Renal cortical epithelial cell (primary cell): ENCODE measurements at regions not wholly inside any gene's neighbourhood (a gene's known extent, or its start where the extent isn't known, plus 50 kb on each side); places are given as distances from the start of the nearest gene placed in this dataset.
A peak's percentile ranks its signal among the peaks of the same experiment; 100 is the strongest.
"Not testable (repeated sequence)": the region's sequence is repeated elsewhere in the genome, so short reads cannot be mapped to it uniquely, and the experiment has no call there.

ENCODE experiments used
- DNase-seq: peaks from one replicate; pipeline ENCODE4 v3.0.0-alpha.2; 2011; ENCODE audit warnings: low read depth

- no peak for DNase-seq
Measured at GRCh38 chr7:19296617-19297016, 151.4 kb upstream of the FERD3L start.

DNA sequence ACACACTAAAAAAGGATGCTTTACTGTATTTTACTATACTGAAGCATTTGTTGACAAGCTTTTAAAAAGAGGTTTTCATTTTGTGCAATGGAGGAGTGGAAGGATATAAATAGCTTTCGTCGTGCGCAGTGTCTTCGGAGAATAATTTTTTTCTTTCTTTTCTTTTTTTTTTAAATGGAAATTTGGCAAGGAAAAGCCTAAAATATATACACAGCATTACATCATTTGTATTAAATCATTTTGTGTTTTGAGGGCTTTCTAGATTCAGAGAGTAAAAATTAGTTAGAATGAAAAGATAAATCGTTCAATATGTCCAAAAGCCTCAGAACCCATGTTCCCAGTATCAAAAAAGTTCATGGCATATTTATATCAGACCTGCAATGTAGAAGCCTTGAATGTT, 150.2 kb upstream of the FERD3L start:
- DNase-seq: no peak

DNA sequence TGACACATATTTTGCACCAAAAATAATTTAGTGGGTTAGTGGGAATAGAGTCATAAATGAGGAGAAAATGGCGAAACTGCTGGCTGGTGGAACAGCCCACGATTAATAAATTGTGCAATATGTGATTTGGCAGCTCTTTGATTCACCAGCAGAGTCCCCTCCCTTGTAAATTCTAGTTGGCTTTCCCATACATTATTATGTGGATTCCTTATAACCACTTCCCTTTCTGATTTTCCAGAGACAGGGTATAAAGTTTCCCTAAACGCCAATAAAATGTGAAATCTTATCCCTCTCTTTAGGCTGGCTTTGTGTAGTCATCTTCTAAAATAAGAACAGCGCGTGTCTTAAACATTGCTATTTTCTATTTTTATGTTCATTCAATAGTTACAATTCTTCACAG, 149.4 kb upstream of the FERD3L start:
- no peak for DNase-seq

DNA sequence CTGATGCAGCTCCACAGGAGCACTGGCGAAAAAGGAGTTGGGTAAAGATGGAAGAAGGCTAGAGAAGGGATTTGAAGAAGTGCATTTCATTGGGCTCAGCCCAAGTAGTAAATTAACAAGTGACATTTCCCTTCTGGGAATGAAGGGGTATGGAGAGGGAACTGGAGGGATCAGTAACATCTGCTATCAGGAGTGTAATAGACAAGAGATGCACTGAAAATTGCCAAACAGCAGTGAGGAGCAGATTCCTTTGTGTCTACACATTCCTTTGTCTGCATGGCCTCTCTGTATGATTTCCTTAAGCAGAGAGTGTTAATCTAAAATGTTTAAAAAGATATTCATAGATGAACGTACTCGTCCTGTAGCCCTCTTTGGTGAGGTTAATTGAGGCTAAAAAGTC, 148.2 kb upstream of the FERD3L start:
- DNase-seq: no peak

- DNase-seq: no peak
Measured at GRCh38 chr7:19290968-19291367, 145.7 kb upstream of the FERD3L start.

- no peak for DNase-seq
Measured at GRCh38 chr7:19290066-19290465, 144.8 kb upstream of the FERD3L start.

- DNase-seq: no peak
Measured at GRCh38 chr7:19284596-19285300, 139.5 kb upstream of the FERD3L start.

DNA sequence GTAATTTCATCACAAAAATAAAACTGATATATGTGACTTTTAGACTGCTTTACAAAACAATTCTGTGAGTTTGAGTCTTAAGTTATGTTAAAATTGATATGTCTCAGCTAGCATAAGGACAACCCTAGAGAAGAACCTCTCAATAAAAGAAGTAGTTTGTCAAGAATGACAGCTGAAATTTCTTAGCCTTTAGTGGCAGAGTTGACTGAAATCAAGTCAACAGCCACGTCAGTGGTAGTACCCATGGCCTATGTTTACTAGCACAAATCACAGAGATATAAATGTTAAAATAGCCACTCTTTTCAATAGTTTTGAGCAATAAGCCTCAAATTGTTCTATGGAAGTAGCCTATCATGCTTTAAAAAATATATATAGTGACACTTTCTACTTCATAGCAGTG, 138.9 kb upstream of the FERD3L start:
- no peak for DNase-seq

DNA sequence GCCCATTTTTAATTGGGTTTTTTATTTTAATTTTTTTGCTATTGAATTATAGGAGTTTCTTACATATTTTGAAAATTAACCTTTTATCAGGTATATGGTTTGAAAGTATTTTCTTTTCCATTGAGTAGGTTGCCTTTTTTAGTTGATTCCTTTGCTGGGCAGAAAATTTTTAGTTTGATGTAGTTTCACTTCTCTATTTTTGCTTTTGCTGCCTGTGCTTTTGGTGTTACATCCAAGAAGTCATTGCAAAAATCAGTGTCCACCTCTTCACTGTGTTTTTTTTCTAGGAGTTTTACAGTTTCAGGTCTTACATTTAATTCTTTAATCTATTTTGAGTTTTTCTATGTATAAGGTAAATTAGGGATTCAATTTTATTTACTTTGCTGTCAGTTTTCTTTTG, 129.8 kb upstream of the FERD3L start:
- DNase-seq: no peak

GRCh38 chr7:19272329-19272728, 127.1 kb upstream of the FERD3L start:
- DNase-seq: not testable (repeated sequence)

- no peak for DNase-seq
Measured at GRCh38 chr7:19269301-19269700, 124.1 kb upstream of the FERD3L start.

GRCh38 chr7:19268737-19269136, 123.5 kb upstream of the FERD3L start:
- DNase-seq: no peak

DNA sequence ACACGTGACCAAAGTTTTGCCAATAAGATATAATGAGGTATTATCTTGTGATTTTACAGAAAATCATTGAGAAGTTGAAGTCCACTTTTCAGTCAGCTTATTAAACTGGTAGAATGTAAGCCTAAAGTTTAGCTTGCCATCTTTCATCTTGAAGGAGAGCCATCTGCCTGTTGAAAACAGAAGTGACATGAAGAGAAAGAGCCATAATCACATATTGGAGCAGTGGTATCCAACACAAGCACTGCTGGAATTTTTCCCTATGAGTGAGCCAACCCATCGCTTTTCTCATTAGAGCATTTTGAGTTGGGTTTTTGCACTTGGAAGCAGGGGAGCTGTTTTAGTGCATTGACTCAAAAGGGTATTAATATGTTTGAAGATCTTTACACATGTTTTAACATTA, 117.6 kb upstream of the FERD3L start:
- no peak for DNase-seq

- no peak for DNase-seq
Measured at GRCh38 chr7:19249281-19249680, 104.1 kb upstream of the FERD3L start.

- DNase-seq: no peak
Measured at GRCh38 chr7:19248681-19249080, 103.5 kb upstream of the FERD3L start.

GRCh38 chr7:19248115-19248514, 102.9 kb upstream of the FERD3L start:
- DNase-seq: no peak

- no peak for DNase-seq
Measured at GRCh38 chr7:19247017-19247416, 101.8 kb upstream of the FERD3L start.

GRCh38 chr7:19242246-19242645, 97.0 kb upstream of the FERD3L start:
- no peak for DNase-seq

DNA sequence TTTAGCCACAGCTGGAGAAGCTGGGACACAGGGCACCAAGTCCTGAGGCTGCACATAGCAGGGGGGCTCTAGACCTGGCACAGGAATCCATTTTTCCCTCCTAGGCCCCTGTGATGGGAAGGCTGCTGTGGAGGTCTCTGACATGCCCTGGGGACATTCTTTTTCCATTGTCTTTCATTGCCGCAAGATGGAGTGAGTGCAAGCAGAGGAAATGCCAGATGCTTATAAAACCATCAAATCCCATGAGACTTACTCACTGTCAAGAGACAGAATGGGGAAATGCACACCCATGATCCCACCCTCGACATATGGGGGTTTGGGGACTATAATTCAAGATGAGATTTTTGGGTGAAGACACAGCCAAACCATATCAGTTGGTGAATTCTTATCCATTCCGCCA, 94.7 kb upstream of the FERD3L start:
- no peak for DNase-seq

DNA sequence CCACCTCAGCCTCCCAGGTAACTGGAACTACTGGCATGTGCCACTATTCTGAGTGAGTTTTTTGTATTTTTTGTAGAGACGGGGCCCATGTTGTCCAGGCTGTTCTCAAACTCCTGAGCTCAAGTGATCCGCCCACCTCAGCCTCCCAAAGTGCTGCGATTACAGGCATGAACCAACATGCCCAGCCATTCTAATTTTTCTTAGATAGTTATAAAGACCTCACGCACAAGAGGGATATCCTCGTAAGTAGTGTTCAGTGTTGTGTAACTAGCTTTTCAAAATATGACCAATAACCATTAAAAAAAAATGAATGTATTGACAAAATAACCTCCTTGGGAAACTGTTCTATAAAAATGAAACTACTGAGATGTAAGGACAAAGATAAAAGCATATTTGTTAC, 90.5 kb upstream of the FERD3L start:
- no peak for DNase-seq

GRCh38 chr7:19224951-19225350, 79.7 kb upstream of the FERD3L start:
- no peak for DNase-seq

GRCh38 chr7:19215412-19215811, 70.2 kb upstream of the FERD3L start:
- peak; percentile 26 for DNase-seq

- no peak for DNase-seq
Measured at GRCh38 chr7:19213746-19214145, 68.5 kb upstream of the FERD3L start.

DNA sequence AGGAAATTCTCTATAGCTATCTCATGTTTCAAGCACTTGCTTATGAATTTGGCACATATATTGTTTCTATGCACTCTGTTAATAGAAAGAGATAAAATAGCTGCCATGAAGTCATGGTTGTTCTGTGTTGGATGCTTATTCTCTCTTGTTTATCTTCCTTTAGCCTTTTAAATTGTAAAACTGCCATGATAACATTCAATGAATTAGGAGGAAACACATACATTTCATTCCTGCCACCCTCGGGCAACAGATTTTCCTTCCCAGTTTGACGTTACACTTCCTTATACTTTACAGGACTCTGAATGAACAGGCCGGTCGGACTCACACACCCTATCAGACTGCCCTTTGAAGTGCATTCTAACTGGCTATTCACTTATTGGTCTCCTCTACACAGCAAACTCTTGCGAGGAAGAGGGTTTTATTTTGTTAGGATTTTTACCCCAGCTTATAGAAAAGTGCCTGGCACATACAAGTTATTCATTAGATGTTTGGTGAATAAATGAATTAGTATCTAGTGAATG, 65.7 kb upstream of the FERD3L start:
- no peak for DNase-seq
